ENCODE measurements at regions not wholly inside any gene's neighbourhood (a gene's known extent, or its start where the extent isn't known, plus 50 kb on each side); places are given as distances from the start of the nearest gene placed in this dataset.

GRCh38 chr2:83573060-83573459 is 886.0 kb downstream of the SUCLG1 start:
- no peak for TF ChIP-seq CTCF (IDR thresholded peaks at IDR 0.05)
- no peak for TF ChIP-seq POLR2AphosphoS5 (IDR thresholded peaks at IDR 0.05)
- TF ChIP-seq POLR2A (IDR thresholded peaks at IDR 0.05), result no peak

Measured in breast epithelium (tissue), 3 donors.